ENCODE measurements at regions not wholly inside any gene's neighbourhood (a gene's known extent, or its start where the extent isn't known, plus 50 kb on each side); places are given as distances from the start of the nearest gene placed in this dataset.

DNA sequence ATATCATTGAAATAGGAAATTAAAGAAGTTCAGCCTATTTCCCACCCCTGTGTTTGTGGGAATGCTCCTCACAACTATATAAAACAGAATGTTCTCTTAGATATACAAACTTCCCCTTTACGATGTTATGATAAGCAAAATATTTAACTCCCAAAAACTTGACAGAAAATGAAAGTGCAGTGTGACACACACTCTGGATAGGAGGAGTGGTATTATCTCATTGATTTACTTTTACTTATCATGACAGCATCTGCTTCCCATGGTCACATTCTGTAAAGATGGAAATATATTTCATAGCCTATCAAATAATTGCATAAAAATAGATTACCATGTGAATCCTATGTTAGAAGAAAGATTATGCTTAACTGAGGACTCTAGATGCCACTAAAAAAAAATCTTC lies 96.6 kb upstream of the STK17B start:
- no peak for ATAC-seq
- no peaks in the 10 kb centered on the region for H3K9me2 ChIP-seq (ENCODE audit: insufficient read depth)
- Mint-ChIP-seq H3K27ac (no peak overlapping the region), H3K9me3 (no peaks in the 10 kb centered on the region), H3K36me3 (ENCODE audit: low read depth) (no peaks in the 10 kb centered on the region), H3K4me1 (peaks cover 7% of the 10 kb centered on the region; the same call in 2 of the 3 replicates), H3K4me3 (no peak overlapping the region), H3K27me3 (ENCODE audit: insufficient read depth, low read depth, poor library complexity) (no peaks in the 10 kb centered on the region)
- H4K20me1 ChIP-seq (replicated peaks; ENCODE audit: insufficient read depth) = no peaks in the 10 kb centered on the region
- H3K79me2 ChIP-seq (replicated peaks; ENCODE audit: insufficient read depth) = no peaks in the 10 kb centered on the region
- H3K27me3 ChIP-seq (ENCODE audit: insufficient read depth) = no peaks in the 10 kb centered on the region
- no peak overlapping the region for H3K4me3 ChIP-seq
- no peak overlapping the region for H2AFZ ChIP-seq
- H3F3A ChIP-seq (replicated peaks; ENCODE audit: low read depth) = no peaks in the 10 kb centered on the region
- TF ChIP-seq REST (IDR thresholded peaks at IDR 0.05; ENCODE audit: unreplicated experiment) (no peak), ZNF331 (CRISPR knock-in tag; IDR thresholded peaks at IDR 0.05; ENCODE audit: low read depth) (no peak), ZNF114 (CRISPR knock-in tag; IDR thresholded peaks at IDR 0.05) (no peak), CTCF (conservative IDR thresholded peaks at IDR 0.05; ENCODE audit: low read depth in 2 of 2) (no peak), ETS1 (IDR thresholded peaks at IDR 0.05) (no peak), EZH2 (IDR thresholded peaks at IDR 0.05; ENCODE audit: low read depth, unreplicated experiment) (no peak), NANOG (IDR thresholded peaks at IDR 0.05; ENCODE audit: borderline replicate concordance) (no peak), POLR2AphosphoS5 (IDR thresholded peaks at IDR 0.05; ENCODE audit: low read depth) (no peak), EZH2phosphoT487 (IDR thresholded peaks at IDR 0.05; ENCODE audit: unreplicated experiment) (no peak), STAT1 (IDR thresholded peaks at IDR 0.05; ENCODE audit: unreplicated experiment) (no peak)
- H3K36me3 ChIP-seq (ENCODE audit: insufficient read depth) = no peaks in the 10 kb centered on the region
- no peak overlapping the region for H3K27ac ChIP-seq (ENCODE audit: low read depth)
- H3K4me2 ChIP-seq = no peak overlapping the region
- no peak for DNase-seq (ENCODE audit: low spot score)
- no peaks in the 10 kb centered on the region for H3K4me1 ChIP-seq (ENCODE audit: insufficient read depth)

All from GM23338 (cell line).